ENCODE measurements at regions not wholly inside any gene's neighbourhood (a gene's known extent, or its start where the extent isn't known, plus 50 kb on each side); places are given as distances from the start of the nearest gene placed in this dataset.
A peak's percentile ranks its signal among the peaks of the same experiment; 100 is the strongest.

- DNase-seq: peak in 2 of 5 donors; percentile 21 to 34
- intact Hi-C loops (cut with DNase I): no loop called here
- WGBS, 4 donors: 46 to 62% (median 54%) methylated on average over 5 of the region's 5 CpGs
Observed at GRCh38 chr10:45091968-45092367, 91.2 kb downstream of the ZNF22 start.

GRCh38 chr10:45093945-45094344 lies 93.2 kb downstream of the ZNF22 start:
- no peak overlapping the region for H3K27ac ChIP-seq
- WGBS, 4 donors: 85 to 95% (median 91%) methylated on average over 6 of the region's 6 CpGs
- no peaks in the 10 kb centered on the region for H3K36me3 ChIP-seq
- no peaks in the 10 kb centered on the region for H3K9me3 ChIP-seq
- ATAC-seq: no peak
- intact Hi-C loops (cut with DNase I): no loop called here
- H3K4me3 ChIP-seq: no peak overlapping the region
- no peak for TF ChIP-seq POLR2A (IDR thresholded peaks at IDR 0.05)
- TF ChIP-seq CTCF (IDR thresholded peaks at IDR 0.05): no peak
- DNase-seq: no peak
- peaks cover 0 to 10% (median 0%) of the 10 kb centered on the region in 9 donors for H3K27me3 ChIP-seq
- peaks cover 0 to 2% (median 0%) of the 10 kb centered on the region in 12 donors for H3K4me1 ChIP-seq

More at GRCh38 chr10:45091968-45092367, 91.2 kb downstream of the ZNF22 start:
- Histone ChIP-seq H3K9me3 (peaks cover 0 to 3% (median 0%) of the 10 kb centered on the region in 12 donors), H3K4me1 (peaks cover 0 to 2% (median 0%) of the 10 kb centered on the region in 12 donors), H3K36me3 (no peaks in the 10 kb centered on the region), H3K27ac (no peak overlapping the region), H3K4me3 (no peak overlapping the region), H3K27me3 (no peaks in the 10 kb centered on the region)
- no peak for ATAC-seq
- no peak for TF ChIP-seq POLR2A (IDR thresholded peaks at IDR 0.05)
- TF ChIP-seq CTCF (IDR thresholded peaks at IDR 0.05): no peak

- ATAC-seq (no peak), DNase-seq (no peak)
- H3K27ac ChIP-seq: no peak overlapping the region
- H3K9me3 ChIP-seq: no peaks in the 10 kb centered on the region
- H3K27me3 ChIP-seq: peaks cover 0 to 10% (median 0%) of the 10 kb centered on the region in 9 donors
- 75 to 83% (median 79%) methylated on average over 3 of the region's 3 CpGs for WGBS, 4 donors
- no peak overlapping the region for H3K4me3 ChIP-seq
- TF ChIP-seq CTCF (IDR thresholded peaks at IDR 0.05): no peak
- TF ChIP-seq POLR2A (IDR thresholded peaks at IDR 0.05): no peak
- no peaks in the 10 kb centered on the region for H3K36me3 ChIP-seq
- intact Hi-C loops (cut with DNase I): no loop called here
- peaks cover 0 to 2% (median 0%) of the 10 kb centered on the region in 12 donors for H3K4me1 ChIP-seq
Observed at GRCh38 chr10:45095286-45095685, 94.6 kb downstream of the ZNF22 start.

GRCh38 chr10:45096001-45096400 lies 95.3 kb downstream of the ZNF22 start:
- no peak for ATAC-seq
- no peak for DNase-seq
- intact Hi-C loops (cut with DNase I): no loop called here
- TF ChIP-seq POLR2A (IDR thresholded peaks at IDR 0.05): no peak
- no peak for TF ChIP-seq CTCF (IDR thresholded peaks at IDR 0.05)
- peaks cover 0 to 10% (median 0%) of the 10 kb centered on the region in 9 donors for H3K27me3 ChIP-seq
- no peak overlapping the region for H3K27ac ChIP-seq
- H3K9me3 ChIP-seq: no peaks in the 10 kb centered on the region
- 40 to 57% (median 50%) methylated on average over 3 of the region's 3 CpGs for WGBS, 4 donors
- H3K36me3 ChIP-seq: no peaks in the 10 kb centered on the region
- no peak overlapping the region for H3K4me3 ChIP-seq
- peaks cover 0 to 2% (median 0%) of the 10 kb centered on the region in 12 donors for H3K4me1 ChIP-seq
